Vagina (tissue), 2 donors: ENCODE measurements at regions not wholly inside any gene's neighbourhood (a gene's known extent, or its start where the extent isn't known, plus 50 kb on each side); places are given as distances from the start of the nearest gene placed in this dataset.

Source experiments
- POLR2A ChIP-seq, 2 donors: fragments of 450-650 bp; IDR thresholded peaks; one replicate each; pipeline ENCODE4 v1.6.1; 2017; ENCODE audit warnings: antibody characterized with exemption in 2 of 2, mild to moderate bottlenecking in 2 of 2, moderate library complexity in 2 of 2
- TF ChIP-seq, protein P1 (sequence below), 3 experiments: fragments of 450-650 bp in 2 of 3; fragments of 200-600 bp in 1 of 3; sonication (generic) in 1 of 3; IDR thresholded peaks; one replicate each; pipeline ENCODE4 v1.5.1; 2017 to 2019; ENCODE audit warnings: antibody characterized with exemption in 3 of 3, mild to moderate bottlenecking in 2 of 3, moderate library complexity in 2 of 3

DNA sequence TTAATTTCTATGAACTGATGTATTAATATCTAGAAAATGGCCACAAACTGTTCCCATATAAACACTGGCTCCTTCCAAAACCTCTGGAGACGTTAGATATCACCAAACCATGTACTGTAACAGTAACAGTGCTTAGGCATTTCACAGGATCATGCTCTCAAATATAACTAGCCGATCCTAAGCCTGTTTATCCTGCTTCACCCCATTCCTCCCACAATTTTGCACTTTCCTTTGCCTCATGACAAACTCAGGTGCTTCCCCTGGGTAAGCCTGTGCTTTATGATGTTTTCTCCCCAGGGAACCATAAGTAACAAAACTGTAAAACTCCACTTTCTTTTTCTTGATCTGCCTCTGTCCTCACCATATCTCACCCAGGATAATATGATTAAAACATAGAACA is 452.3 kb downstream of the PLA2G4A start:
- no peak for TF ChIP-seq POLR2A (IDR thresholded peaks at IDR 0.05)
- TF ChIP-seq, protein P1, sequence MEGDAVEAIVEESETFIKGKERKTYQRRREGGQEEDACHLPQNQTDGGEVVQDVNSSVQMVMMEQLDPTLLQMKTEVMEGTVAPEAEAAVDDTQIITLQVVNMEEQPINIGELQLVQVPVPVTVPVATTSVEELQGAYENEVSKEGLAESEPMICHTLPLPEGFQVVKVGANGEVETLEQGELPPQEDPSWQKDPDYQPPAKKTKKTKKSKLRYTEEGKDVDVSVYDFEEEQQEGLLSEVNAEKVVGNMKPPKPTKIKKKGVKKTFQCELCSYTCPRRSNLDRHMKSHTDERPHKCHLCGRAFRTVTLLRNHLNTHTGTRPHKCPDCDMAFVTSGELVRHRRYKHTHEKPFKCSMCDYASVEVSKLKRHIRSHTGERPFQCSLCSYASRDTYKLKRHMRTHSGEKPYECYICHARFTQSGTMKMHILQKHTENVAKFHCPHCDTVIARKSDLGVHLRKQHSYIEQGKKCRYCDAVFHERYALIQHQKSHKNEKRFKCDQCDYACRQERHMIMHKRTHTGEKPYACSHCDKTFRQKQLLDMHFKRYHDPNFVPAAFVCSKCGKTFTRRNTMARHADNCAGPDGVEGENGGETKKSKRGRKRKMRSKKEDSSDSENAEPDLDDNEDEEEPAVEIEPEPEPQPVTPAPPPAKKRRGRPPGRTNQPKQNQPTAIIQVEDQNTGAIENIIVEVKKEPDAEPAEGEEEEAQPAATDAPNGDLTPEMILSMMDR (IDR thresholded peaks at IDR 0.05): no peak
